LNCAP (cell line): ENCODE measurements at regions not wholly inside any gene's neighbourhood (a gene's known extent, or its start where the extent isn't known, plus 50 kb on each side); places are given as distances from the start of the nearest gene placed in this dataset.

Source experiments
- CTCF ChIP-seq: fragments of 450-650 bp; IDR thresholded peaks from 2 replicates; pipeline ENCODE4 v1.5.1; 2017; ENCODE audit warnings: mild to moderate bottlenecking

- no peak for TF ChIP-seq CTCF
These were observed 177.7 kb upstream of the GPR26 start for GRCh38 chr10:123488436-123488835.

GRCh38 chr10:123491364-123491763, 174.8 kb upstream of the GPR26 start:
- no peak for TF ChIP-seq CTCF

DNA sequence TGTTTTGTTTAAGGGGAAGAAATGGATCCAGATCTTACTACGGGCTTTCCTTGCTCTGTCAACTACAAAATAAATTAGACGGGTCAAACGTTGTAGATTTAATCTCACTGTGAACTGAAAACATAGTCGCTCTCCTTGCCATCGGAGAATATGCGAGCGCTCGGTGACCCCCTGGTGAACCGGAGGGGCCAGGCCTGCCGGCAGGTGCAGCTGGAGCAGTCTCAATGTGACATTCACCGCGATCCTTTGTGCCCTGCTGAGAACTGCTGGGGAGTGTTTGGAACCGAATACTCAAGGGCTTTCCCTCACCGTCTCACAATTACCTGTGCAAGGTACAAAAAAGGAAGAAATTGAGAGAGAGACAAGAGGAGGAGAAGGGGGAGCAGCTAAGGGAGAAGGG, 174.1 kb upstream of the GPR26 start:
- no peak for TF ChIP-seq CTCF

DNA sequence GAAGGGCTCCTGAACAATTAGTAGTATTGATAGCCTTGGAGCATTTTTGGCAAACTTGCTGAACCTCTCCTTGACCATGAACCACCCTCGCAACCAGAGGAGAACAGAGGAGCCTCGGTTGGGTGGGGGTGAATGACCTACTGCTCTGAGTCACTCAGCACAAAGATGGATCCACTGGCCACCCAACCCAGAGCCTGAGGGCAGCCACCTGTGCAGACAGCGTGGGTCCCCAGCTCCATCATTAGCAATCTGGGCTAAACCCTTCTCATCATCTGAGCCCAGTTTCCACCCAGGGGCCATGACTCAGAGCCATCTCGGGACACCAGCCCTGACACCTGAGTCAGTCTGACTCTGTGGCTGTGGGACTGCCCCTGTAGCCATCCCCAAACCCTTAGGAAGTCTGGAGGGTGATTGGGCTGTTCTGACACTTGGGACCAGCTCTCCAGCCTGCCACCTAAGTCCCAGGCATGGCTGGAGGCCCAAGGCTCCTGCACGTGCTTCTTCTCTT, 171.8 kb upstream of the GPR26 start:
- TF ChIP-seq CTCF = no peak

GRCh38 chr10:123496375-123496774, 169.8 kb upstream of the GPR26 start:
- no peak for TF ChIP-seq CTCF

GRCh38 chr10:123496996-123497660, 169.0 kb upstream of the GPR26 start:
- no peak for TF ChIP-seq CTCF

DNA sequence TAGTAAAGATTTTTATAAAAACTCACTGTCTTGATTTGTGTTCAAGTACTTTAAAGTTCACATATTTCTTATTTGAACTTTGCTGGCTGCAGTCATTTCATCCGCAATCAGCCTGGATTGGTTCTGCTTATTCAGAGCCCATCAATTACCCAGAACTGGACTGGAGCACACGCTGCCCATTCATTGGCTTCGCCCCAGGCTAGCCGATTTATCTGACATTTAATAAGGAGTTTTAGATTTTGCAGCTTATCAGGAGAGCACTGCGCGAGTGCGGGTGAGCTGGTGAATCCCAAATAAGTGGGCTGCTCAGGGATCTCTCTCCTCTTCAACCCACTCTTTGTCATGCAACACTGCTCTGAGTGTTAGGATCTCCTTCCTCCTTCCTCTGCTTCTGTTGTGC, 166.0 kb upstream of the GPR26 start:
- no peak for TF ChIP-seq CTCF

- no peak for TF ChIP-seq CTCF
These were observed 165.0 kb upstream of the GPR26 start for GRCh38 chr10:123501148-123501547.
